GM12878 (cell line): ENCODE measurements at regions not wholly inside any gene's neighbourhood (a gene's known extent, or its start where the extent isn't known, plus 50 kb on each side); places are given as distances from the start of the nearest gene placed in this dataset.
"Not testable (repeated sequence)": the region's sequence is repeated elsewhere in the genome, so short reads cannot be mapped to it uniquely, and the experiment has no call there.

Experiments
- ATAC-seq: fragments of 200-7000 bp; cut with Tn5 transposase; 3 replicates; pipeline ENCODE4 v1.9.1; 2020; ENCODE audit warnings: mild to moderate bottlenecking, moderate library complexity
- BruUV-seq: library from RNA; stranded (reverse); fragments of 400-500 nt; replicated peaks from 2 replicates; lab custom pipeline; 2021; lab: Mats Ljungman, UMichigan
- CTCF ChIA-PET: fragments of 300-600 bp; sonication (Branson Sonifier 250); formaldehyde crosslinking; extraction: SDS; loops from one replicate; lab custom pipeline; 2021; ENCODE audit warnings: inconsistent platforms; lab: Yijun Ruan, JAX
- POLR2A ChIA-PET: fragments of 350-600 bp; formaldehyde crosslinking; extraction: SDS; loops from one replicate; lab custom pipeline; 2021; ENCODE audit warnings: inconsistent platforms; lab: Charles Lee
- RAD21 ChIA-PET: fragments of 300-600 bp; sonication (Branson Sonifier 250); formaldehyde crosslinking; loops from one replicate; lab custom pipeline; 2023; ENCODE audit warnings: antibody characterized with exemption; ENCODE audit not compliant: unreplicated experiment; lab: Charles Lee
- SMC1A ChIA-PET: fragments of 300-600 bp; sonication (Branson Sonifier 250); formaldehyde crosslinking; loops from one replicate; lab custom pipeline; 2023; ENCODE audit not compliant: unreplicated experiment, uncharacterized antibody; lab: Charles Lee
- DNase-seq: peaks from one replicate; pipeline ENCODE4 v3.0.0-alpha.2; 2011; ENCODE audit warnings: low read depth, low spot score
- FAIRE-seq: peaks from 3 replicates; lab custom pipeline; 2011; peaks lifted over from hg19 to GRCh38; lab: Jason Lieb, UNC
- H2AFZ ChIP-seq: 2 replicates; pipeline ENCODE4 v1.6.0; 2011; ENCODE audit warnings: low read depth, low read length, control low read depth; ENCODE audit not compliant: control insufficient read depth
- H3K27ac ChIP-seq: 2 replicates; pipeline ENCODE4 v1.5.1; 2011; ENCODE audit warnings: control low read depth; ENCODE audit not compliant: control insufficient read depth, insufficient read depth
- H3K27me3 ChIP-seq, 2 experiments: replicated peaks in 1 of 2; 2 replicates each; pipeline versions ENCODE4 v1.6.0 to v1.6.1; 2011; ENCODE audit warnings: low read length in 1 of 2; ENCODE audit not compliant: control insufficient read depth in 2 of 2, insufficient read depth in 2 of 2
- H3K36me3 ChIP-seq, 2 experiments: 2 replicates each; pipeline ENCODE4 v1.5.1; 2011; ENCODE audit warnings: low read length in 1 of 2; ENCODE audit not compliant: control insufficient read depth in 2 of 2, insufficient read depth in 2 of 2
- H3K4me1 ChIP-seq: 2 replicates; pipeline ENCODE4 v1.6.1; 2011; ENCODE audit warnings: mild to moderate bottlenecking, low read length, moderate library complexity, mixed read lengths; ENCODE audit not compliant: control insufficient read depth, insufficient read depth
- H3K4me2 ChIP-seq: 2 replicates; pipeline ENCODE4 v1.6.0; 2011; ENCODE audit warnings: control low read depth; ENCODE audit not compliant: control insufficient read depth, insufficient read depth
- H3K4me3 ChIP-seq: fragments of 200-600 bp; sonication (generic); 2 replicates; pipeline ENCODE4 v1.5.1; 2016
- H3K79me2 ChIP-seq: 2 replicates; pipeline ENCODE4 v1.6.0; 2011; ENCODE audit warnings: low read length; ENCODE audit not compliant: control insufficient read depth, insufficient read depth
- H3K9ac ChIP-seq: 2 replicates; pipeline ENCODE4 v1.8.0; 2011; ENCODE audit warnings: low read length, control low read depth, mixed read lengths; ENCODE audit not compliant: control insufficient read depth, insufficient read depth
- H3K9me3 ChIP-seq: replicated peaks from 3 replicates; pipeline ENCODE4 v1.5.1; 2011; ENCODE audit warnings: mild to moderate bottlenecking, low read length; ENCODE audit not compliant: control insufficient read depth, insufficient read depth
- H4K20me1 ChIP-seq: 2 replicates; pipeline ENCODE4 v1.6.0; 2011; ENCODE audit not compliant: control insufficient read depth, insufficient read depth
- FOS ChIP-seq: IDR thresholded peaks from 3 replicates; pipeline ENCODE4 v1.6.1; 2011; ENCODE audit warnings: borderline replicate concordance; ENCODE audit not compliant: insufficient read length; ENCODE audit errors: extremely low read depth
- WGBS: methylation state at CpG from one replicate; pipeline ENCODE4 v1.1.6; 2016; ENCODE audit warnings: low lambda C conversion rate; ENCODE audit not compliant: insufficient replicate concordance, insufficient coverage; ENCODE audit errors: missing lambda C conversion rate; 5-methylcytosine and 5-hydroxymethylcytosine counted together
- in situ Hi-C: fragments of 300-500 bp; cut with MboI; formaldehyde crosslinking; loops from 9 replicates; pipeline ENCODE4 v1.14.3; 2018; ENCODE audit warnings: mixed read lengths
- intact Hi-C: fragments of 100-400 bp; cut with micrococcal nuclease; formaldehyde crosslinking; loops from one replicate; pipeline ENCODE4 v1.14.2; 2022; ENCODE audit not compliant: unreplicated experiment
- TF ChIP-seq, protein P1 (sequence below): IDR thresholded peaks from 2 replicates; pipeline ENCODE4 v1.6.1; 2011; ENCODE audit warnings: mild to moderate bottlenecking, low read depth, low read length, moderate library complexity; ENCODE audit not compliant: insufficient replicate concordance

DNA sequence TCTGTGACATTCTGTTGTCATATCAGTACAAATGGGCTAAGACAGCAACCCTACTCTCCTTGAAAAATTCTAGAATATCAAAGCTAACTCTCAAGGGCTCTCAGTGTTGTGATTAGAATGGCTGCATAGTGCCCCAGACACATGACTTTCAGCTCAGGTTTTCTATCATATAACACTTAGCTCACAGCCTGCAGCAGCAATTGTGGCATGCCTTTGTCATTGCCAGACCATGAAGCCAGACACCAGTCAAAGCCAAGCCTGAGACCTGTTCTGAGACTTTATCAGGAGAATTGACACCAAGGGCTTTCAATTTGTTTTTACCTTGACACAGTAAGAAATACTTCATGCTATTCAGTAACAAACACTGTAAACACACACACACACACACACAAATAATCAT lies 159.0 kb upstream of the SNX2 start:
- ATAC-seq: no peak
- SMC1A ChIA-PET: interaction anchor here (1.0 kb wide), 1 partner anchor 45 kb away, joined by 3 read pairs; no protein-coding TSS in a partner anchor
- Histone ChIP-seq H3K27me3 (no peaks in the 10 kb centered on the region), H3K79me2 (no peaks in the 10 kb centered on the region), H3K9me3 (no peaks in the 10 kb centered on the region), H3K4me2 (no peak overlapping the region), H4K20me1 (no peaks in the 10 kb centered on the region), H3K27ac (no peak overlapping the region), H3K9ac (no peak overlapping the region), H3K4me3 (no peak overlapping the region), H3K4me1 (no peaks in the 10 kb centered on the region), H2AFZ (no peak overlapping the region), H3K36me3 (no peaks in the 10 kb centered on the region)
- RAD21 ChIA-PET: no interaction called here
- BruUV-seq: no TSS peak
- no peak for DNase-seq
- FAIRE-seq: no peak
- in situ Hi-C loops: no loop called here
- intact Hi-C loops: no loop called here
- CTCF ChIA-PET: no interaction called here
- POLR2A ChIA-PET: interaction anchor here (0.6 kb wide), 1 partner anchor 12 kb away, joined by 4 read pairs; no protein-coding TSS in a partner anchor
- no peak for TF ChIP-seq FOS
- TF ChIP-seq, protein P1, sequence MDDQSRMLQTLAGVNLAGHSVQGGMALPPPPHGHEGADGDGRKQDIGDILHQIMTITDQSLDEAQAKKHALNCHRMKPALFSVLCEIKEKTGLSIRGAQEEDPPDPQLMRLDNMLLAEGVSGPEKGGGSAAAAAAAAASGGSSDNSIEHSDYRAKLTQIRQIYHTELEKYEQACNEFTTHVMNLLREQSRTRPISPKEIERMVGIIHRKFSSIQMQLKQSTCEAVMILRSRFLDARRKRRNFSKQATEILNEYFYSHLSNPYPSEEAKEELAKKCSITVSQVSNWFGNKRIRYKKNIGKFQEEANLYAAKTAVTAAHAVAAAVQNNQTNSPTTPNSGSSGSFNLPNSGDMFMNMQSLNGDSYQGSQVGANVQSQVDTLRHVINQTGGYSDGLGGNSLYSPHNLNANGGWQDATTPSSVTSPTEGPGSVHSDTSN: no peak

DNA sequence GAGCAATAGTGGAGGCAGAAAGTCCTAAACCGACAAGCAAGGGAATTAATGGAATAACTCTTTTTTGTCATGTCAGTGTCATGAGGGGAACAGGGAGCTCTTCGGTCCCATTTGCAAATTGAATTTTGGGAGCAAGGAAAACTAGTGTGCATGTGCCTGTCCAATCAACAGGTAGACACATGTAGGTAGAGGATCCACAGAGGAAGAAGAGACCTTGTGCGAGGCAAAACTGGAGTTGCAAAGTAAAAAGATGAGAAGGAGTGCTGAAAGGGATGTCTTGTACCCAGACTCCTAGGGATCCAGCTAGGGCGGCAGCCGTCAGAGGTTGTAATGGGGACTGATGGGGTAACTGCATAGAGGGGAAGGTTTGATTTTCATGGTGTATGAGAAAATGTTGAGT lies 156.8 kb upstream of the SNX2 start:
- H3K4me3 ChIP-seq, ATAC-seq, H4K20me1 ChIP-seq, H3K4me1 ChIP-seq, FAIRE-seq, H3K36me3 ChIP-seq, BruUV-seq, H3K27ac ChIP-seq, CTCF ChIA-PET, in situ Hi-C loops, POLR2A ChIA-PET, H3K9ac ChIP-seq, intact Hi-C loops, RAD21 ChIA-PET, H3K27me3 ChIP-seq, H3K79me2 ChIP-seq, DNase-seq, H3K4me2 ChIP-seq, H3K9me3 ChIP-seq, H2AFZ ChIP-seq: not testable (repeated sequence)
- SMC1A ChIA-PET: interaction anchor here (1.1 kb wide), 1 partner anchor 11 kb away, joined by 3 read pairs; no protein-coding TSS in a partner anchor
- WGBS: 49% methylated on average over 5 of the region's 5 CpGs

DNA sequence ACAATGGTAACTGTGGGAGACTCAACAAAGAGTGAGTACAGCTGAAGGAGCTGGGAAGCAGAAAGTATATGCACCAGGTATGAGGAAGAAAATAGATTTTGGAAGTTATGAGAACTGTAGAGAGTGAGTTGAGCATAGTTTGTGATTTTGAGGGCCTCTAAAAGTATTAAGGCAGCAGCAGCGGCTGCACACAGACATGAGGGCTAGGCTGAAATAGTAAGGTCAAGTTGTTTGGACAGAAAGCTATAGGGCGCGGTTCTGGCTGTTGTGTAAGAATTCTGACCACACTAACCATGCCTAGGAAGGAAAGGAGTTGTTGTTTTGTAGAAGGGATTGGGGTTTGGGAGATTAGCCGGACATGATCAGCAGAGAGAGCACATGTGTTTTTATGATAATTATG lies 154.1 kb upstream of the SNX2 start:
- POLR2A ChIA-PET, FAIRE-seq, H3K79me2 ChIP-seq, DNase-seq, CTCF ChIA-PET, H3K4me2 ChIP-seq, H3K4me1 ChIP-seq, intact Hi-C loops, SMC1A ChIA-PET, H4K20me1 ChIP-seq, H3K27ac ChIP-seq, H3K9me3 ChIP-seq, in situ Hi-C loops, BruUV-seq, H3K27me3 ChIP-seq, H3K9ac ChIP-seq, H2AFZ ChIP-seq, ATAC-seq, RAD21 ChIA-PET, H3K4me3 ChIP-seq, H3K36me3 ChIP-seq: not testable (repeated sequence)
- 52% methylated on average over 4 of the region's 4 CpGs for WGBS

DNA sequence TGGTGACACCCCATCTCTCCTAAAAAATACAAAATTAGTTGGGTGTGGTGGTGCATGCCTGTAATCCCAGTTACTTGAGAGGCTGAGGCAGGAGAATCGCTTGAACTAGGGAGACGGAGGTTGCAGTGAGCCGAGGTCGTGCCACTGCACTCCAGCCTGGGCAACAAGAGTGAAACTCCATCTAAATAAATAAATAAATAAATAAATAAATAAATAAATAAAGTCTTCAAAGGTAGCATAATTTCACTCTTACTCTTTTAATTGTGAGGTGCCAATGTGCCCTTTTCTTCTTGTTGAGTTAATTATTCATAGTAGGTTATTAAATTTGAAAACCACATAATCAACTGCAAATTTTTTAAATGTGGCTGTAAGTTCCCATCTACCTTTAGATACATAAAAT lies 146.2 kb upstream of the SNX2 start:
- H3K79me2 ChIP-seq, H3K9ac ChIP-seq, DNase-seq, CTCF ChIA-PET, H2AFZ ChIP-seq, BruUV-seq, intact Hi-C loops, SMC1A ChIA-PET, in situ Hi-C loops, H3K4me1 ChIP-seq, H3K4me2 ChIP-seq, ATAC-seq, H4K20me1 ChIP-seq, H3K4me3 ChIP-seq, H3K9me3 ChIP-seq, H3K27me3 ChIP-seq, FAIRE-seq, H3K27ac ChIP-seq, H3K36me3 ChIP-seq, POLR2A ChIA-PET, RAD21 ChIA-PET: not testable (repeated sequence)
- WGBS: 83% methylated on average over 4 of the region's 4 CpGs
